KBM-7 (cell line): ENCODE measurements at regions not wholly inside any gene's neighbourhood (a gene's known extent, or its start where the extent isn't known, plus 50 kb on each side); places are given as distances from the start of the nearest gene placed in this dataset.

Experiments used
- DNase-seq: peaks from one replicate; pipeline ENCODE4 v3.0.0-alpha.2; 2015
- in situ Hi-C: fragments of 300-500 bp; cut with MboI; formaldehyde crosslinking; loops from 2 replicates; pipeline ENCODE4 v1.14.3; 2020; ENCODE audit warnings: low sequenced_read_pairs, low pct_unique_long_range_greater_than_20kb, mixed read lengths

DNA sequence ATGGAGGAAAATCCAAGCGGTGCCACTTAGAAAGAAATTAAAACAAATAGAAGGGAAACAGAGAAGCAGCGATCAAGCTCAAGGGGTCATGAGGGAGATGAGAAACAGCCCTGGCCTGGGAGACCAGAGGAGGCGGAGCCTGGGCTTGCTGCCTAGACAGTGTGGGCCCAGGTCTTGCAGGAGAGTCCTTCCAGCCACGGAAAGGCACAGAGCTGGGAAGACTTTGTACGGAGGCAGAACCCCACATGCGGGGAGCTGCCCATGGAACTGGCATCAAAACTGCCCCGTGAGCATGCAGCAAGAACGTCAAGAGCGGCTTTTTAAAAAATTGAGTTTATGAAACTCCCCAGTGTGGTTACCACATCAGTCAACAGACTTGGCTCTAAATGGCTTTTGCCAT is 119.4 kb downstream of the IRX1 start:
- in situ Hi-C loops: no loop called here

GRCh38 chr5:3729631-3730030 is 134.0 kb downstream of the IRX1 start:
- DNase-seq: no peak
- in situ Hi-C loops: no loop called here

More for the DNA sequence above, 119.4 kb downstream of the IRX1 start:
- DNase-seq: no peak

DNA sequence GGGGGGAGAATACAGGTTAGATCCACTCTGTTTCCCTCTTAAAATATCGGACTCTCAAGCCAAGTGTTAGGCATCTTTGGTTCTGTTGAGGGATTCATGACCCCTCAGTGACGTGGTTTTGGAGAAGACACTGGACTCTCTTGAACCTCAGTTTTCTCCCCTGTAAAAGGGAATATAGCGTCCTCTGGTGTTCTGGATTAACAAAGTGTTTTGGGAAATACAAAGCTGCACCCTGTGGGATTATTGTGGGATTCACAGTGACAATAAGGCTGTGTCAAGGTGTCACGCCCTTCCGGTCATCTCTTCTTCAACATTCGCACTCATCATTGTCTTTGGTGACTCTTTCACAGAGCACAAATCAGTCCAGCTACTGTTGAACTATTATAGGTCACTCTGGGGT is 139.0 kb downstream of the IRX1 start:
- in situ Hi-C loops: no loop called here
- no peak for DNase-seq

DNA sequence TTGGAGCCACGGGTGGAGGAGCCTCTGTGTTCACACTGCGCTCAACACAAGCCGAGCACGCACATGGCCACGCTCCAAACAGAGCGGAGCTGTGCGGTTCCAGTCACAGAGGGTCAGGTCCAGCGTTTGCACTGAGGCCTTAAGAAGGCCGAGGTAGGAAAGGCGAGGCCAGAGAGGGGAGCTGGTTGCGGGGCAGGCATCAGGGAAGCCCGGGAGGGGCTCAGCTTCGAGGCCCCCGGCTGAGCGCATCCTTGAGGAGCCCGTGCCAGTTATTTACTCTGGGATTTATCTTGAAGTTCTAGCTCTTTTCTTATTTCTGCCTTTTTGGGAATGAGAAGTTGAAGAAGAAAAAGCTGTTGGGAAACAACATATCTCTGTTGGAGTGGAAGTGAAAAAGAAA is 140.8 kb downstream of the IRX1 start:
- in situ Hi-C loops: no loop called here
- no peak for DNase-seq

DNA sequence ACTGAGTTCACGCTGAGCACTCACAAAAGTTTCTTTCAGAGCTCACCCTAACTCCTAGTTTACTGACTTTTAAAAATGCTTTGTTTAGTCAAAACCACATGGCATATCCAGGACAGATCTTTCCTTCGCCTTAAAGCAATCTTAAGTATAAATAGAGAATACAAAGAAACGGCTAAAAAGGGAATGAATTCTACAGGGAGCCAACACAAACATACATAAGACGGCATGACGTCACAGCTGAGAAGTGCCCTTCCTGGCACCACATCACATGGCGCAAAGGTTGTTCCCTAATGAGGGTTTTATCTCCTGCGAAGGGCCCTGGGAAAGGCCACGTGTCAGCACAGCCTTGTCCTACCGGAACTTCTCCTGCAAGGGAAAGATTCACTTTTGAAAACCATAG is 141.3 kb downstream of the IRX1 start:
- no peak for DNase-seq
- in situ Hi-C loops: no loop called here

GRCh38 chr5:3738919-3739318 is 143.3 kb downstream of the IRX1 start:
- in situ Hi-C loops: no loop called here
- DNase-seq: no peak

DNA sequence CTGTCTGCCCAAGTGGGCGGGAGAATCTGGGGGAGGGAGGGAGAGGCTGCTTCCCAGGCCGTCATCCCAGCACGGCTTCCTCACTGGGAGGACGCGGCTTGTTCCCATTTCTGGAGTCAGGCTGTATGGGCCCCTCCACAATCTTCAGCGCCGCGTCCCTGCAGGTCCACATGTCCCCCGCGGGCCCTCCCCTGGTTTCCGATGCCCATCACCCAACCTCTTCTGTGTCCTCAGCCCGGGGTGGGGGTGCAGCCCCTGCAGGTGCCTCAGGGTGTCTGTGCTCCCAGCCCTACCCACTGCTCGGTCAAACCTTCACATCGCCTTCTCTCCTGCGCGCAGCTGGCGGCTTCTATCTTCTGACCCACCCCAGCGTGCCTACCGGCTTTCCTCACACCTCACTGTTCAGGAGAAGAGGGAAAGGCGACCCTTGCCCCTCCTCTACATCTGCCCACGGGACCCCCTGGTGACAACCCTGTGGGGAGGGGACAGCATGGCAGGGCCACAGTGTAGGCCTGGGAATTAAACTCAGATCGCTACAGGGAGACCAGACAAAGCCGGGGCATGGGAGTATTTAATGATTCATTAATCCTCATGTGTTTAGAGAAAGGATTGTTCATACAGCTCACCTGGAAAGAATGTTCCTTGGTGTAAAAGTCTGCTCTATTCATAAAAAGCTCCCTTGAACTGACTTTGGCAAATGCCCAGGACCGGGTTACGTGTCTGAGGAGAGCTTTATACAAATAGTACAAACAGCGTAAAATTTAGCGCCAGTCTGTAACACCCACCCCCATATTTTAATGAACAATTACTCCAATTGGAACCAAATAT is 145.1 kb downstream of the IRX1 start:
- DNase-seq: no peak
- in situ Hi-C loops: no loop called here

GRCh38 chr5:3741374-3741770 is 145.7 kb downstream of the IRX1 start:
- in situ Hi-C loops: no loop called here

GRCh38 chr5:3742750-3743149 is 147.1 kb downstream of the IRX1 start:
- in situ Hi-C loops: no loop called here
- no peak for DNase-seq

More at GRCh38 chr5:3741374-3741770, 145.7 kb downstream of the IRX1 start:
- DNase-seq: no peak

DNA sequence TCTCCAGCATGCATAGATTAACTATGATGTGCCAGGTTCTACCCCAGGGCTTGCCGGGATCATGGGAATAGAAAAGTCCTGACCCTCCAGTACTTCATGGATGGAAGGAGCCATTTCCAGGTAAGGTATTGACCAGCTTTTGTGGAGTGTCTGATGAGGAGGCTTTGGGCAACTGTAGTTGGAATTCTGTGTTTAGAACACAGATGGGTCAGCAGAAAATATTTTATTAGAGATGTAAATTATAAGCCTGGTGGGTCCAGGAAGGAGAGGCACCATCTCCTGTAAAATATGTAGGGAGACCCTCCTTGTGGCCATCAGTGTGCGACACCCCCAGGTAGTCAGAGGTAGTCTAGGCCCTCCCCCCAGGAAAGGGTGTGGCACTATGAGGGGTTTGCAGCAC is 156.2 kb downstream of the IRX1 start:
- no peak for DNase-seq

DNA sequence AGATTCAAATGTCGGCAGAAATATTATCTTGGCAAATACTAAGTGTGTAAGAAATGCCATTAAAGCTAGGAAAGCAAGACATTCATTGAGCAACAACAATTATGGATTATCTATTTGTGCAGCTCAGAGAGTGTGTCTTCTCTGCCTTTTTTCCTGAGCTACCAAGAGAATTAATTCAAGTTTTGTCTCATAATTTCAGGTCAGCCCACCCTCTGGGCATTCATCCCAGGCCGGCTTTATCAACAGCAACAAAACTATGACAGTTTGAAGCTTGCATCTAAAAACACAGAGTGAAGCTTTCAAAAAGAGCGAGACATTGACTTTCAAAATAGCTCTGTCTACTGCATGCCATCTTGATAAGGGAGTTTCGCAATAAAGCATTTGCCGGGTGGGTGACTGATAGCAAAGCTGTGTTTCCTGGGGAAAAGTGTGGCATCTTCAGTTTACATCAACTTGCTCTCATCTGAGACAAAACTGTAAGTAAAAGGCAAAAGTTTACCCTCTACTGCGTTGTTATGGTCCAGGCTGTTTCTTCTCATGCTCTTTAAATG is 182.4 kb downstream of the IRX1 start:
- no peak for DNase-seq
- in situ Hi-C loops: no loop called here

More for the DNA sequence above, 156.2 kb downstream of the IRX1 start:
- in situ Hi-C loops: no loop called here

DNA sequence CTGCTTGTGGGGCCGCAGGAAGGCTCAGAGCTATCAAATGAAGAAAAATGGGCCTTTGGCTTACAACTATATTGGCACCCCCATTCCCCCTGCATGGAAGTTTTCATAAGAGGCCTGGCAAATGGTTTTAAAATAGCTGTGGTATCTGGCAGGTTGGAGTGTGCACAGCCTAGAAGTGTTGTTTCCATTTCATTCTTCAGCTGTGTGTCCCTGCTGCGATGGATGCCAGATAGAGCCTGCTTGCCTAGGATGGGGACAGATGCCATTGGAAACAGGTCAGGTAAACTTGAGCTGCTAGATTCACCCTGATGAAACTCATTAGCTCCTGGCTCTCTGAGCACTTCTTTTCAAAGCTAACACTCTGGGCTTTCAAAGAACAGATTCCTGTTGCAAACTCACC is 183.3 kb downstream of the IRX1 start:
- DNase-seq: no peak

DNA sequence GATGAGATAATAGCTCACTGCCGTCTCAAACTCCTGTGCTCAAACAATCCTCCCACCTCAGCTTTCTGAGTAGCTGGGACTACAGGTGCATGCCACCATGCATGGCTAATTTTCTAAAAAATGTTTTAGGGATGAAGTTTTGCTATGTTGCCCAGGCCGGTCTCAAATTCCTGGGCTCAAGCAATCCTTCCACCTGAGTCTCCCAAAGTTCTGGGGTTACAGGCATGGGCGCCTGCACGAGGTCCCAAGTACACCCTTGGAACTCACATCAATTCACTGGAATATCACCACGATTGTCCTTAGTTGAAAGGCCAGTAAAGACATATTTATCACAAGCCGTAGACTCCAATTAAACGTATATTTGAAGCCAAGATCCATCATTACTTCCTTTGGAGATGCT is 184.6 kb downstream of the IRX1 start:
- in situ Hi-C loops: no loop called here
- no peak for DNase-seq

More for the DNA sequence above, 183.3 kb downstream of the IRX1 start:
- in situ Hi-C loops: no loop called here

GRCh38 chr5:3780907-3781306 is 185.3 kb downstream of the IRX1 start:
- in situ Hi-C loops: no loop called here
- DNase-seq: no peak

GRCh38 chr5:3784854-3785253 is 189.2 kb downstream of the IRX1 start:
- no peak for DNase-seq
- in situ Hi-C loops: no loop called here

- in situ Hi-C loops: no loop called here
- DNase-seq: no peak
These were observed 190.5 kb downstream of the IRX1 start for GRCh38 chr5:3786165-3786564.

- in situ Hi-C loops: no loop called here
These were observed 191.3 kb downstream of the IRX1 start for GRCh38 chr5:3786891-3787430.

GRCh38 chr5:3787604-3788003 is 192.0 kb downstream of the IRX1 start:
- in situ Hi-C loops: no loop called here
- no peak for DNase-seq

More at GRCh38 chr5:3786891-3787430, 191.3 kb downstream of the IRX1 start:
- DNase-seq: no peak

DNA sequence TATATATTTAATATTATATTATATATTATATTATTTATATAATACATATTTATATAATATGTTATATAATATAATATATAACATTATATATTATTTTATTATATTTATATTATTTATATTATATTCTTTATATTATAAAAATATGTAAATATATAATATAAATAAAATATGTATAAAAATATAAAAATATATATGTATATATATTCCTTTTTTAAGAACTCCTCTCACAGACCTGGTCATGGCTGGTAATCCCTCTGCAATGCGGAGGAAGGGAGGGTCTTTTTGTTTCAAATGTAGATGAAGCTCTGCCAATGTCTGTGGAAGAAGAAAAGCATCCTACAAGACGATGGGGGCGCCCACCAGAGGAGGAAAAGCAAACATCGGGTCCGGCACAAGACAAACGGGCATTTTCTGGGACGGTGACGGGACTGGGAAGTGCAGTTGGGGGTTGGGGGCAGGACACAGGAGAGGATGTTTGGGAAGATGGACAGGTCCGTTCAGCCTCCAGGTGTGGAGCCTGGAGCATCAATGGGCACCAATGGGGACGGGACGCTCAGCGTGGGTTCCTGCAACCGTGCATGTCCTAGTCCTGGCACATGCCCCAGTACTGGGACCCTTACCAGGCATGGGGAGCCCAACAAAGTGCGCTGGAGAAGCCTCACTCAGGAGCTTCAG is 194.0 kb downstream of the IRX1 start:
- no peak for DNase-seq
- in situ Hi-C loops: no loop called here

GRCh38 chr5:3793162-3793561 is 197.5 kb downstream of the IRX1 start:
- DNase-seq: no peak
- in situ Hi-C loops: no loop called here
